Anterior cingulate cortex (tissue), 58 donors: ENCODE measurements at regions not wholly inside any gene's neighbourhood (a gene's known extent, or its start where the extent isn't known, plus 50 kb on each side); places are given as distances from the start of the nearest gene placed in this dataset.

ENCODE experiments used
- DNase-seq, 58 donors: peaks; one replicate each; lab custom pipeline; 2025; lab: John Stamatoyannopoulos, UW

- no peak for DNase-seq
Observed at GRCh38 chr22:49229483-49230193, 598.0 kb downstream of the BRD1 start.

GRCh38 chr22:49228431-49229037 is 599.1 kb downstream of the BRD1 start:
- DNase-seq: no peak

- DNase-seq: peak in 14 of 58 donors; percentile 3 to 39 (median 8)
Observed at GRCh38 chr22:49227670-49228069, 600.0 kb downstream of the BRD1 start.

GRCh38 chr22:49226096-49226495 is 601.6 kb downstream of the BRD1 start:
- no peak for DNase-seq

GRCh38 chr22:49224243-49224642 is 603.4 kb downstream of the BRD1 start:
- no peak for DNase-seq

- no peak for DNase-seq
Observed at GRCh38 chr22:49218142-49218541, 609.5 kb downstream of the BRD1 start.

- no peak for DNase-seq
Observed at GRCh38 chr22:49216579-49216978, 611.1 kb downstream of the BRD1 start.

GRCh38 chr22:49215840-49216239 is 611.8 kb downstream of the BRD1 start:
- no peak for DNase-seq

GRCh38 chr22:49214976-49215375 is 612.7 kb downstream of the BRD1 start:
- DNase-seq: no peak

GRCh38 chr22:49213731-49214352 is 613.8 kb downstream of the BRD1 start:
- DNase-seq: no peak

GRCh38 chr22:49212466-49212865 is 615.2 kb downstream of the BRD1 start:
- DNase-seq: no peak

GRCh38 chr22:49212002-49212401 is 615.7 kb downstream of the BRD1 start:
- DNase-seq: no peak

GRCh38 chr22:49211176-49211575 is 616.5 kb downstream of the BRD1 start:
- DNase-seq: no peak

GRCh38 chr22:49210606-49211005 is 617.1 kb downstream of the BRD1 start:
- DNase-seq: no peak

GRCh38 chr22:49209452-49210195 is 618.0 kb downstream of the BRD1 start:
- DNase-seq: peak in 26 of 58 donors; percentile 7 to 54 (median 24)

GRCh38 chr22:49208768-49209252 is 618.9 kb downstream of the BRD1 start:
- DNase-seq: no peak

GRCh38 chr22:49208004-49208402 is 619.7 kb downstream of the BRD1 start:
- DNase-seq: no peak

GRCh38 chr22:49207008-49208003 is 620.4 kb downstream of the BRD1 start:
- no peak for DNase-seq

- no peak for DNase-seq
Observed at GRCh38 chr22:49206281-49206680, 621.4 kb downstream of the BRD1 start.

- DNase-seq: no peak
Observed at GRCh38 chr22:49205483-49205800, 622.2 kb downstream of the BRD1 start.
